ENCODE measurements at regions not wholly inside any gene's neighbourhood (a gene's known extent, or its start where the extent isn't known, plus 50 kb on each side); places are given as distances from the start of the nearest gene placed in this dataset.

DNA sequence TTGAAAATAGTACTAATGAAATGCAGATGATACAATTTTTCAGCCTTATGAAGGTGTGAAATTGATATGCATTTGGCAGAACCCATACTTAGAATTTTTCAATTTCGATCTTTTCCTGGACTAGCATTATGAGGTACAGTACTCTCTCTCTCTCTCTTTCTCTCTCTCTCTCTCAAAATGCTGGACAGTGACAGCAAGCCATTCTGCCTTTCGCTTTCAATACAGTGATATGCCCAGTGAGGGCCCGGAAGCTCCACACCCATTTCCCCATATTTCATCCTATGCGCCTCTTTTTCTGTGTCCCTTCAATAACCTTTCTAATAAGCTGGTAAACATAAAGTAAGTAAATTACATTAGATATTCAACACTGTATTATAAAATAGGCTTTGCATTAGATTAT is 595.0 kb upstream of the UBE2E2 start:
- CTCF ChIA-PET, result no interaction called here
- Histone ChIP-seq H3K9me3 (no peaks in the 10 kb centered on the region), H3K4me2 (no peak overlapping the region), H3K4me3 (no peak overlapping the region), H3K27ac (no peak overlapping the region), H3K4me1 (no peaks in the 10 kb centered on the region)
- DNase-seq (ENCODE audit: low read depth in 1 of 2, low spot score in 1 of 2) (no peak), FAIRE-seq (no peak), ATAC-seq (no peak)
- 38% methylated on average over 4 of the region's 4 CpGs for WGBS (ENCODE audit: missing lambda C conversion rate)
- TF ChIP-seq ZC3H11A (IDR thresholded peaks at IDR 0.05), result no peak
- no peak for TF ChIP-seq RFX5 (IDR thresholded peaks at IDR 0.05)
- TF ChIP-seq, protein P1, sequence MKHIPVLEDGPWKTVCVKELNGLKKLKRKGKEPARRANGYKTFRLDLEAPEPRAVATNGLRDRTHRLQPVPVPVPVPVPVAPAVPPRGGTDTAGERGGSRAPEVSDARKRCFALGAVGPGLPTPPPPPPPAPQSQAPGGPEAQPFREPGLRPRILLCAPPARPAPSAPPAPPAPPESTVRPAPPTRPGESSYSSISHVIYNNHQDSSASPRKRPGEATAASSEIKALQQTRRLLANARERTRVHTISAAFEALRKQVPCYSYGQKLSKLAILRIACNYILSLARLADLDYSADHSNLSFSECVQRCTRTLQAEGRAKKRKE (CRISPR knock-in tag; IDR thresholded peaks at IDR 0.05; ENCODE audit: low read depth), result no peak
- TF ChIP-seq, protein P2, sequence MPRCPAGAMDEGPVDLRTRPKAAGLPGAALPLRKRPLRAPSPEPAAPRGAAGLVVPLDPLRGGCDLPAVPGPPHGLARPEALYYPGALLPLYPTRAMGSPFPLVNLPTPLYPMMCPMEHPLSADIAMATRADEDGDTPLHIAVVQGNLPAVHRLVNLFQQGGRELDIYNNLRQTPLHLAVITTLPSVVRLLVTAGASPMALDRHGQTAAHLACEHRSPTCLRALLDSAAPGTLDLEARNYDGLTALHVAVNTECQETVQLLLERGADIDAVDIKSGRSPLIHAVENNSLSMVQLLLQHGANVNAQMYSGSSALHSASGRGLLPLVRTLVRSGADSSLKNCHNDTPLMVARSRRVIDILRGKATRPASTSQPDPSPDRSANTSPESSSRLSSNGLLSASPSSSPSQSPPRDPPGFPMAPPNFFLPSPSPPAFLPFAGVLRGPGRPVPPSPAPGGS (IDR thresholded peaks at IDR 0.05), result no peak
- no peak for TF ChIP-seq ESRRA (IDR thresholded peaks at IDR 0.05; ENCODE audit: borderline replicate concordance, low read length)
- no peak for TF ChIP-seq HOXA7 (CRISPR knock-in tag; IDR thresholded peaks at IDR 0.05)
- TF ChIP-seq PHF8 (IDR thresholded peaks at IDR 0.05; ENCODE audit: borderline replicate concordance, low read depth), result no peak
- TF ChIP-seq CEBPB (IDR thresholded peaks at IDR 0.05), result no peak
- TF ChIP-seq FOSL2 (IDR thresholded peaks at IDR 0.05), result no peak
- TF ChIP-seq FOSL2 (CRISPR knock-in tag; IDR thresholded peaks at IDR 0.05), result no peak
- no peak for TF ChIP-seq HOXB13 (CRISPR knock-in tag; IDR thresholded peaks at IDR 0.05; ENCODE audit: low read depth)
- TF ChIP-seq RNF2 (IDR thresholded peaks at IDR 0.05; ENCODE audit: borderline replicate concordance, low read depth), result no peak
- TF ChIP-seq, protein P3, sequence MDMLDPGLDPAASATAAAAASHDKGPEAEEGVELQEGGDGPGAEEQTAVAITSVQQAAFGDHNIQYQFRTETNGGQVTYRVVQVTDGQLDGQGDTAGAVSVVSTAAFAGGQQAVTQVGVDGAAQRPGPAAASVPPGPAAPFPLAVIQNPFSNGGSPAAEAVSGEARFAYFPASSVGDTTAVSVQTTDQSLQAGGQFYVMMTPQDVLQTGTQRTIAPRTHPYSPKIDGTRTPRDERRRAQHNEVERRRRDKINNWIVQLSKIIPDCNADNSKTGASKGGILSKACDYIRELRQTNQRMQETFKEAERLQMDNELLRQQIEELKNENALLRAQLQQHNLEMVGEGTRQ (IDR thresholded peaks at IDR 0.05), result no peak
- POLR2A ChIA-PET, result no interaction called here

DNA sequence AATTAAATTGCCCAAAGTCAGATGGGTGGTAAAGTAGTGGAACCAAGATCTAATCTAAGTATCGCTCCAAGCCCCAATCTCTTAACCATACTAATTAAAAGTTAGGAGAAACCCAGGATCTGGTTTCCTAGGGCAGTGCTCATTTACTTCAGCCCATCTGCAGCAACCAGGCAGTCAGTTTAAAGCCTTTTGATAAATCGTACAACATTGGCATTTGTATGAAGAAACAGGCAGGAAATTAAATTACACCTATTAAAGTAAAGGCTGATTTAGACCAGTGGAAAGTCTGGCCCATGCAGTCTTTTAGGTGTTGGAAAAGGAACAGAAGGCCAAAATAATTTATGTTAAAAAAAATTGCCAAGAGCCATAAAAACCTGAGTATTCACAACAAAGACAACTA is 594.4 kb upstream of the UBE2E2 start:
- no peak overlapping the region for H3K4me2 ChIP-seq
- WGBS (ENCODE audit: missing lambda C conversion rate), result 30% methylated on average over 2 of the region's 2 CpGs

More for the DNA sequence above, 594.4 kb upstream of the UBE2E2 start:
- ChIA-PET POLR2A (no interaction called here), CTCF (no interaction called here)
- no peak overlapping the region for H3K4me3 ChIP-seq
- FAIRE-seq, result no peak
- no peak for ATAC-seq
- H3K4me1 ChIP-seq, result no peaks in the 10 kb centered on the region
- H3K27ac ChIP-seq, result no peak overlapping the region
- no peaks in the 10 kb centered on the region for H3K9me3 ChIP-seq
- TF ChIP-seq, protein P4, sequence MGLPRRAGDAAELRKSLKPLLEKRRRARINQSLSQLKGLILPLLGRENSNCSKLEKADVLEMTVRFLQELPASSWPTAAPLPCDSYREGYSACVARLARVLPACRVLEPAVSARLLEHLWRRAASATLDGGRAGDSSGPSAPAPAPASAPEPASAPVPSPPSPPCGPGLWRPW (IDR thresholded peaks at IDR 0.05), result no peak
- TF ChIP-seq, protein P3 (IDR thresholded peaks at IDR 0.05), result no peak
- no peak for TF ChIP-seq MAZ (IDR thresholded peaks at IDR 0.05; ENCODE audit: borderline replicate concordance, low read depth, low read length)
- TF ChIP-seq MYC (IDR thresholded peaks at IDR 0.05; ENCODE audit: borderline replicate concordance, low read length), result no peak
- TF ChIP-seq ZNF302 (CRISPR knock-in tag; IDR thresholded peaks at IDR 0.05), result no peak
- TF ChIP-seq CBX2 (IDR thresholded peaks at IDR 0.05; ENCODE audit: borderline replicate concordance, low read depth), result no peak
- TF ChIP-seq, protein P2 (IDR thresholded peaks at IDR 0.05), result no peak
- TF ChIP-seq, protein P5, sequence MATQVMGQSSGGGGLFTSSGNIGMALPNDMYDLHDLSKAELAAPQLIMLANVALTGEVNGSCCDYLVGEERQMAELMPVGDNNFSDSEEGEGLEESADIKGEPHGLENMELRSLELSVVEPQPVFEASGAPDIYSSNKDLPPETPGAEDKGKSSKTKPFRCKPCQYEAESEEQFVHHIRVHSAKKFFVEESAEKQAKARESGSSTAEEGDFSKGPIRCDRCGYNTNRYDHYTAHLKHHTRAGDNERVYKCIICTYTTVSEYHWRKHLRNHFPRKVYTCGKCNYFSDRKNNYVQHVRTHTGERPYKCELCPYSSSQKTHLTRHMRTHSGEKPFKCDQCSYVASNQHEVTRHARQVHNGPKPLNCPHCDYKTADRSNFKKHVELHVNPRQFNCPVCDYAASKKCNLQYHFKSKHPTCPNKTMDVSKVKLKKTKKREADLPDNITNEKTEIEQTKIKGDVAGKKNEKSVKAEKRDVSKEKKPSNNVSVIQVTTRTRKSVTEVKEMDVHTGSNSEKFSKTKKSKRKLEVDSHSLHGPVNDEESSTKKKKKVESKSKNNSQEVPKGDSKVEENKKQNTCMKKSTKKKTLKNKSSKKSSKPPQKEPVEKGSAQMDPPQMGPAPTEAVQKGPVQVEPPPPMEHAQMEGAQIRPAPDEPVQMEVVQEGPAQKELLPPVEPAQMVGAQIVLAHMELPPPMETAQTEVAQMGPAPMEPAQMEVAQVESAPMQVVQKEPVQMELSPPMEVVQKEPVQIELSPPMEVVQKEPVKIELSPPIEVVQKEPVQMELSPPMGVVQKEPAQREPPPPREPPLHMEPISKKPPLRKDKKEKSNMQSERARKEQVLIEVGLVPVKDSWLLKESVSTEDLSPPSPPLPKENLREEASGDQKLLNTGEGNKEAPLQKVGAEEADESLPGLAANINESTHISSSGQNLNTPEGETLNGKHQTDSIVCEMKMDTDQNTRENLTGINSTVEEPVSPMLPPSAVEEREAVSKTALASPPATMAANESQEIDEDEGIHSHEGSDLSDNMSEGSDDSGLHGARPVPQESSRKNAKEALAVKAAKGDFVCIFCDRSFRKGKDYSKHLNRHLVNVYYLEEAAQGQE (IDR thresholded peaks at IDR 0.05), result no peak
- no peak for TF ChIP-seq HEYL (CRISPR knock-in tag; IDR thresholded peaks at IDR 0.05)
- TF ChIP-seq FOSB (CRISPR knock-in tag; IDR thresholded peaks at IDR 0.05), result no peak
- DNase-seq (ENCODE audit: low read depth in 1 of 2, low spot score in 1 of 2), result no peak
